Lower leg skin (tissue), 4 donors: ENCODE measurements at regions not wholly inside any gene's neighbourhood (a gene's known extent, or its start where the extent isn't known, plus 50 kb on each side); places are given as distances from the start of the nearest gene placed in this dataset.
A peak's percentile ranks its signal among the peaks of the same experiment; 100 is the strongest.

Experiments
- DNase-seq, 2 donors: peaks; one replicate each; pipeline ENCODE4 v3.0.0-alpha.2; 2019; ENCODE audit warnings: low spot score in 2 of 2
- H3K4me3 ChIP-seq: fragments of 200-600 bp; sonication (generic); 2 replicates; pipeline ENCODE4 v1.5.1; 2017; ENCODE audit warnings: mild to moderate bottlenecking, low read depth; ENCODE audit not compliant: poor library complexity, severe bottlenecking
- POLR2A ChIP-seq, 2 donors: fragments of 450-650 bp; IDR thresholded peaks; one replicate each; pipeline ENCODE4 v1.6.1; 2016 to 2017; ENCODE audit warnings: antibody characterized with exemption in 2 of 2, mild to moderate bottlenecking in 1 of 2, moderate library complexity in 1 of 2
- WGBS, 2 donors: methylation state at CpG; one replicate each; pipeline ENCODE4 v1.1.5; 2018; 5-methylcytosine and 5-hydroxymethylcytosine counted together
- intact Hi-C: fragments of 100-400 bp; cut with DNase I; formaldehyde crosslinking; loops from one replicate; pipeline ENCODE4 v1.15.0; 2023; ENCODE audit warnings: low total_unique reads
- TF ChIP-seq, protein P1 (sequence below), 3 donors: fragments of 450-650 bp; IDR thresholded peaks; one replicate each; pipeline ENCODE4 v1.5.1; 2016; ENCODE audit warnings: antibody characterized with exemption in 3 of 3, mild to moderate bottlenecking in 3 of 3, moderate library complexity in 2 of 3

DNA sequence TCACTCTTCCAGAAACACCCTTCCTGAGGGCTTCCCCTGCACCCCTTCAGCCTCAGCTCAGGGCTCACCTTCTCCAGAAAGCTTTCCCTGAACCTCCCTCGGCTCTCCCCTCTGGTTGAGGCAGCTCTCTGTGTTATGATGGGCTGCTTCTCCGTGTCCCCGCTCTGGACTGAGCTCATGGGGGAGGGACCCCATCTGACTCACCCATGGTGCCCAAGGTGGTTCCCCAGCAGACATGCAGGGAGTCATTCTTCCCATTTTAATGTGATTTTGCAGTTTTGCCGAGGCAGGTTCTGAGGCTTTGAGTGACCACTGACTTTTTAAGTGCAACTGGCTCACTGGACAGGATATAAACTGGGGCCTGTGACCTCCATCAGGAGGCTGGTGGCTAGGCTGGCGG lies 495.1 kb downstream of the TBC1D22A start:
- peak in 1 of 2 donors; percentile 79 for DNase-seq
- 86 to 87% methylated on average over 5 of the region's 5 CpGs for WGBS, 2 donors
- intact Hi-C loops = no loop called here
- TF ChIP-seq, protein P1, sequence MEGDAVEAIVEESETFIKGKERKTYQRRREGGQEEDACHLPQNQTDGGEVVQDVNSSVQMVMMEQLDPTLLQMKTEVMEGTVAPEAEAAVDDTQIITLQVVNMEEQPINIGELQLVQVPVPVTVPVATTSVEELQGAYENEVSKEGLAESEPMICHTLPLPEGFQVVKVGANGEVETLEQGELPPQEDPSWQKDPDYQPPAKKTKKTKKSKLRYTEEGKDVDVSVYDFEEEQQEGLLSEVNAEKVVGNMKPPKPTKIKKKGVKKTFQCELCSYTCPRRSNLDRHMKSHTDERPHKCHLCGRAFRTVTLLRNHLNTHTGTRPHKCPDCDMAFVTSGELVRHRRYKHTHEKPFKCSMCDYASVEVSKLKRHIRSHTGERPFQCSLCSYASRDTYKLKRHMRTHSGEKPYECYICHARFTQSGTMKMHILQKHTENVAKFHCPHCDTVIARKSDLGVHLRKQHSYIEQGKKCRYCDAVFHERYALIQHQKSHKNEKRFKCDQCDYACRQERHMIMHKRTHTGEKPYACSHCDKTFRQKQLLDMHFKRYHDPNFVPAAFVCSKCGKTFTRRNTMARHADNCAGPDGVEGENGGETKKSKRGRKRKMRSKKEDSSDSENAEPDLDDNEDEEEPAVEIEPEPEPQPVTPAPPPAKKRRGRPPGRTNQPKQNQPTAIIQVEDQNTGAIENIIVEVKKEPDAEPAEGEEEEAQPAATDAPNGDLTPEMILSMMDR (IDR thresholded peaks at IDR 0.05) = no peak
- TF ChIP-seq POLR2A (IDR thresholded peaks at IDR 0.05) = no peak
- H3K4me3 ChIP-seq = no peak overlapping the region

DNA sequence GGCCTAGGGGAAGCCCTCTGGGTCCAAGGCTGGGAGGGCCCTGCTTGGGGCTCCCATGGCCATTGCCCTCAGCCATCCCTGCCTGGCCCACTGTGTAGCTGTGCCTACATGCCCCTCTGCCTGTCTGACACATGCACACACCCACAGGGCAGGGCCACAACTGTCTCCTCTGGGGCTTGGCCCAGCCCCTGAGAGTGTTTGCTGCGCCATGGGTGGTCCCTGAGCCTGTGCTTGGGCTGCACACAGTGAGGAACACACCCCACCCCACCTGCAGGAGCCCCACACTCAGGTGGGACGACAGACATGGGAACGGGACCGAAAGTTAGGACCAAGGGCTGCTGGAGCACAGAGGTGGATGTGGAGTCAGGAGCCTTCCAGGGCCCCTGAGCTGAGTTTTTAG lies 489.5 kb downstream of the TBC1D22A start:
- TF ChIP-seq, protein P1 (IDR thresholded peaks at IDR 0.05) = no peak
- TF ChIP-seq POLR2A (IDR thresholded peaks at IDR 0.05) = no peak
- WGBS, 2 donors = 85 to 86% methylated on average over 4 of the region's 4 CpGs
- no peak overlapping the region for H3K4me3 ChIP-seq
- peak in 1 of 2 donors; percentile 67 for DNase-seq
- intact Hi-C loops = no loop called here

DNA sequence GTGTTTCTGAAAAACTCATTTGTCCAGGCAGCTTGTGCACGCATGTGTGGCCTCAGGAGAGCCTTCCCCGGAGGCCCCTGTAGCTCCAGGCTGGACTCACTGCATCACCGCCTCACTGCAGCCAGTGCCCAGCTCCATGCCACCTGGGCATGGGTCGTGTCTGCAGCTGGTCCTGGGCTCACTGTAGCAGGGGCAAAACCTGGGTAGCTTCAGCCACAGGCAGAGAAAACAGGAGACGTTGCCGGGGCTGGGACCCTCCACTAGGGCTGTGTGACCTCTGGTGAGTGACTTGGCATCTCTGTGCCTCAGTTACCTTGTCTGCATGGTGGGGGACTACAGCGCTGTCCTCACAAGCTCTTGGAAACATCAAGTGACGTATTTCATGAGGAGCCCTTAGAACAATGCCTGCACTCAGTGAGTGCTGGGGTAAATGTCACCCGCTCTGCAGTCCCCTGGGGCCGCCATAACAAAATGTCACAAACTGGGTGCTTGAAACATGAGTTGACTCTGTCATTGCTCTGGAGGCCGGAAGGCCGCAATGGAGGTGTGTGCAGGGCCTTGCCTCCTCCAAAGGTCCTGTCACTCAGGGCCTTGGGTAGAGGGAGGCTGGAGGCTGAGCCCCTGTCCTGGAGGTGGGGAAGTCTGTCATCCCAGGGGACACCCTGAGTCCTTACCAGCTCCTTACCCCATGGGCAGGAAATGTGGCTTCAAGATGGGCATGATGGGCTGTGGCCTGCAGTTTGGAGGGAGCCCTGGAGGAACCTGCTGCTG lies 488.7 kb downstream of the TBC1D22A start:
- intact Hi-C loops = no loop called here

DNA sequence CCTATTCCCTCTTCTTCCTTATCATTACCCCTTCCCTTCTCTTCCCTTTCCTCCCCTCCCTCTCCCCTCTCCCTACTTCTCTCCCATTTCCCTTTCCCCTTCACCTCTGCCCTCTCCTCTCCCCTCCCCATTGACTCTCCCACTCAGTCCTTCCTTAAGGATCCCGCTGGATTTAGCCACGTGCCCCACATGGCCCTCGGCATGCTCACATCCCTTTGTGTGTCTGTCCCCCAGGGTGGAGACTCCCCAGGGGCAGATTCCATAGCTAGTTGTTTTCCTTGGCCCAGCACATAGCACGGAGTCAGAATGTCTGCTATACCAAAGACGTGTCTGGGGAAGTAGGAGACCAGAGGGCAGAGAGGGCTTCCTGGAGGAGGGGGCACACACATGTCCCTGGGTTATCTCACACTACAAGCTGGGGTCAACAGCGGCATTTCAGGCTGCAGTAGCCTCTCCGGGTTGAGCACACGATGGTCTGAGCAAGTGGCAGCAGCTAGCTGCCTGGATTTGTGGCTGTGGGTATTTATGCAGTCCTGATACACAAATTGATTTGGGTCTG lies 487.0 kb downstream of the TBC1D22A start:
- WGBS, 2 donors = 42 to 54% methylated on average over 8 of the region's 8 CpGs
- intact Hi-C loops = no loop called here
- no peak for TF ChIP-seq POLR2A (IDR thresholded peaks at IDR 0.05)
- TF ChIP-seq, protein P1 (IDR thresholded peaks at IDR 0.05) = no peak
- no peak overlapping the region for H3K4me3 ChIP-seq
- DNase-seq = peak in 1 of 2 donors; percentile 17

More for the DNA sequence above, 488.7 kb downstream of the TBC1D22A start:
- peak in 1 of 2 donors; percentile 69 for DNase-seq
- TF ChIP-seq POLR2A (IDR thresholded peaks at IDR 0.05) = no peak
- TF ChIP-seq, protein P1 (IDR thresholded peaks at IDR 0.05) = no peak
- no peak overlapping the region for H3K4me3 ChIP-seq
- WGBS, 2 donors = 83 to 86% methylated on average over 12 of the region's 12 CpGs

DNA sequence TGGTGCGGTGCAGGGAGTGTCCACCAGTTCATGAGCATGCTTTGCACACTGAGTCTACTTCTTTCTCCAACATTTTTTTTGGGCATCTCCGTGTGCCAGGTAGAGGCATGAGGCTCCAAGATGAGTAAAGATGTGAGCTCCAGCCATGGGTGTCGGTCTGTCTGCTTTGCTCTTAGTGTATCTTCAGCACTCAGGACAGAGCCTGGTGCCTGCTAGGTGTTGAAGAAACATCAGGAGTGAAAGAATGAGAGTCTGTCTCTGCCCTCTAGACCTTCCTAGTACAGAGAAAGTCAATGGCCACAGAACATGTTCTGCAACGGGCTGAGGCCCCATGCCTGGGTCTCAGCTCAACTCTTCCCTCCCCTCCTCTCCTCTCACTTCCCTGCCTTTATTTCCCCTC lies 486.5 kb downstream of the TBC1D22A start:
- intact Hi-C loops = no loop called here
- DNase-seq = peak in 1 of 2 donors; percentile 32
- WGBS, 2 donors = 74 to 82% methylated on average over 4 of the region's 4 CpGs

More for the DNA sequence above, 486.5 kb downstream of the TBC1D22A start:
- H3K4me3 ChIP-seq = no peak overlapping the region
- TF ChIP-seq, protein P1 (IDR thresholded peaks at IDR 0.05) = no peak
- no peak for TF ChIP-seq POLR2A (IDR thresholded peaks at IDR 0.05)
